K562 (cell line): ENCODE measurements at regions not wholly inside any gene's neighbourhood (a gene's known extent, or its start where the extent isn't known, plus 50 kb on each side); places are given as distances from the start of the nearest gene placed in this dataset.
A peak's percentile ranks its signal among the peaks of the same experiment; 100 is the strongest.

Experiments
- ATAC-seq: fragments of 200-7000 bp; cut with Tn5 transposase; 3 replicates; pipeline ENCODE4 v1.9.1; 2020; ENCODE audit warnings: moderate library complexity
- BruUV-seq: library from RNA; stranded (reverse); fragments of 400-500 nt; replicated peaks from 2 replicates; lab custom pipeline; 2021; lab: Mats Ljungman, UMichigan
- CTCF ChIA-PET: fragments of 300-600 bp; formaldehyde crosslinking; extraction: SDS; loops from one replicate; lab custom pipeline; 2021; ENCODE audit warnings: low intra/inter-chr PET ratio; lab: Yijun Ruan, JAX
- POLR2A ChIA-PET: fragments of 300-600, 350-650 bp; sonication (Branson Sonifier 250); formaldehyde crosslinking; extraction: SDS; loops from one replicate; lab custom pipeline; 2021; ENCODE audit warnings: antibody characterized with exemption, inconsistent platforms; lab: Yijun Ruan, JAX
- DNase-seq, 4 experiments: peaks; one replicate each; pipeline versions ENCODE4 v3.0.0 to v3.0.0-alpha.2; 2011 to 2018; ENCODE audit warnings: low spot score in 3 of 4, mixed read lengths in 3 of 4; ENCODE audit errors: extremely low read depth in 1 of 4
- FAIRE-seq: peaks from 2 replicates; lab custom pipeline; 2011; peaks lifted over from hg19 to GRCh38; lab: Jason Lieb, UNC
- H2AFZ ChIP-seq: 2 replicates; pipeline ENCODE4 v1.6.0; 2011; ENCODE audit warnings: low read depth, low read length, control low read depth, inconsistent platforms
- H3K27ac ChIP-seq: fragments of 200-600 bp; 3 replicates; pipeline ENCODE4 v1.8.0; 2011; ENCODE audit warnings: low read depth, mild to moderate bottlenecking, control low read depth, inconsistent platforms, low read length, moderate library complexity, mixed read lengths; ENCODE audit errors: extremely low read depth
- H3K27me3 ChIP-seq, 2 experiments: fragments of 300-600 bp in 1 of 2; 2 replicates in 1 of 2; 3 replicates in 1 of 2; pipeline versions ENCODE4 v1.6.0 to v1.8.0; 2011; ENCODE audit warnings: inconsistent platforms in 2 of 2, low read length in 2 of 2, mild to moderate bottlenecking in 1 of 2, mixed read lengths in 1 of 2, moderate library complexity in 1 of 2; ENCODE audit not compliant: control insufficient read depth in 2 of 2, insufficient read depth in 2 of 2
- H3K36me3 ChIP-seq: fragments of 300-600 bp; 3 replicates; pipeline ENCODE4 v1.8.0; 2011; ENCODE audit warnings: mild to moderate bottlenecking, low read length, inconsistent platforms; ENCODE audit not compliant: control insufficient read depth, insufficient read depth
- H3K4me1 ChIP-seq, 2 experiments: fragments of 200-600 bp in 1 of 2; replicated peaks in 1 of 2; 2 replicates in 1 of 2; 3 replicates in 1 of 2; pipeline versions ENCODE4 v1.5.1 to v1.8.0; 2011; ENCODE audit warnings: inconsistent platforms in 2 of 2, low read length in 2 of 2, mild to moderate bottlenecking in 1 of 2, mixed read lengths in 1 of 2, moderate library complexity in 1 of 2; ENCODE audit not compliant: control insufficient read depth in 2 of 2, insufficient read depth in 2 of 2
- H3K4me2 ChIP-seq: 2 replicates; pipeline ENCODE4 v1.6.1; 2011; ENCODE audit warnings: low read length, control low read depth, inconsistent platforms, mixed read lengths; ENCODE audit not compliant: insufficient read depth
- H3K4me3 ChIP-seq: fragments of 200-600 bp; sonication (generic), shearing (Covaris generic); 2 replicates; pipeline ENCODE4 v1.5.1; 2016; ENCODE audit warnings: control low read depth, inconsistent platforms
- H3K79me2 ChIP-seq: fragments of 200-600 bp; 3 replicates; pipeline ENCODE4 v1.8.0; 2011; ENCODE audit warnings: low read length, inconsistent platforms; ENCODE audit not compliant: control insufficient read depth, insufficient read depth
- H3K9ac ChIP-seq, 2 experiments: 2 replicates each; pipeline versions ENCODE4 v1.6.0 to v1.6.1; 2011; ENCODE audit warnings: low read depth in 2 of 2, low read length in 2 of 2, control low read depth in 1 of 2, inconsistent platforms in 1 of 2, mild to moderate bottlenecking in 1 of 2, mixed read lengths in 1 of 2; ENCODE audit not compliant: insufficient read depth in 1 of 2
- H3K9me1 ChIP-seq: one replicate; pipeline ENCODE4 v1.6.0; 2011; ENCODE audit warnings: inconsistent platforms, mild to moderate bottlenecking, low read length, moderate library complexity; ENCODE audit not compliant: control insufficient read depth, insufficient read depth
- H3K9me3 ChIP-seq: replicated peaks from 2 replicates; pipeline ENCODE4 v1.5.1; 2011; ENCODE audit warnings: low read depth, low read length, inconsistent platforms; ENCODE audit not compliant: control insufficient read depth, insufficient read depth
- H4K20me1 ChIP-seq: replicated peaks from 2 replicates; pipeline ENCODE4 v1.6.1; 2011; ENCODE audit warnings: low read length, inconsistent platforms, mixed read lengths; ENCODE audit not compliant: control insufficient read depth, insufficient read depth
- CBFA2T3 ChIP-seq: fragments of 450-650 bp; IDR thresholded peaks from 2 replicates; pipeline ENCODE4 v1.6.1; 2017
- CEBPB ChIP-seq: fragments of 450-650 bp; IDR thresholded peaks from 2 replicates; pipeline ENCODE4 v1.6.1; 2016; ENCODE audit warnings: missing genetic modification characterization, missing compliant biosample characterization
- CEBPG ChIP-seq, 3 experiments: fragments of 200-800 bp in 1 of 3; sonication (Bioruptor generic) in 1 of 3; sonication (generic) in 1 of 3; formaldehyde crosslinking in 1 of 3; IDR thresholded peaks in 2 of 3; conservative IDR thresholded peaks in 1 of 3; 2 replicates each; pipeline versions ENCODE4 v1.6.1 to v1.8.0; 2016 to 2022; ENCODE audit warnings: missing compliant biosample characterization in 2 of 3, missing genetic modification characterization in 2 of 3, mild to moderate bottlenecking in 1 of 3, missing genetic modification reagents in 1 of 3
- CXXC5 ChIP-seq: fragments of 250-450 bp; sonication (Bioruptor Pico); IDR thresholded peaks from 2 replicates; pipeline ENCODE4 v1.8.0; 2022; ENCODE audit warnings: inconsistent platforms, mild to moderate bottlenecking, moderate library complexity
- GATA2 ChIP-seq: sonication (generic); formaldehyde crosslinking; IDR thresholded peaks from 2 replicates; pipeline ENCODE4 v1.4.0; 2020; ENCODE audit warnings: mild to moderate bottlenecking, missing genetic modification reagents
- GATAD2A ChIP-seq: fragments of 450-650 bp; IDR thresholded peaks from 2 replicates; pipeline ENCODE4 v1.6.1; 2017
- TAL1 ChIP-seq: fragments of 450-650 bp; IDR thresholded peaks from 2 replicates; pipeline ENCODE4 v1.6.1; 2016; ENCODE audit warnings: mild to moderate bottlenecking
- WGBS: fragments of 100-300 bp; shearing (Covaris generic); methylation state at CpG from one replicate; pipeline ENCODE4 v1.1.6; 2016; ENCODE audit warnings: low coverage, mixed read lengths; ENCODE audit not compliant: insufficient coverage; ENCODE audit errors: missing lambda C conversion rate; 5-methylcytosine and 5-hydroxymethylcytosine counted together
- in situ Hi-C: fragments of 300-500 bp; cut with MboI; formaldehyde crosslinking; loops from 4 replicates; pipeline ENCODE4 v1.15.0; 2018; ENCODE audit warnings: inconsistent platforms, mixed read lengths
- intact Hi-C: fragments of 100-400 bp; cut with micrococcal nuclease; formaldehyde crosslinking; loops from 2 replicates; pipeline ENCODE4 v1.14.2; 2022
- TF ChIP-seq, protein P1 (sequence below): fragments of 200-800 bp; sonication (Bioruptor generic); IDR thresholded peaks from 2 replicates; pipeline ENCODE4 v1.6.1; 2017; ENCODE audit warnings: missing genetic modification characterization, missing compliant biosample characterization
- TF ChIP-seq, protein P2 (sequence below): fragments of 250-450 bp; sonication (Bioruptor Pico); IDR thresholded peaks from 2 replicates; pipeline ENCODE4 v1.8.0; 2022; ENCODE audit warnings: moderate library complexity, mild to moderate bottlenecking, inconsistent platforms

DNA sequence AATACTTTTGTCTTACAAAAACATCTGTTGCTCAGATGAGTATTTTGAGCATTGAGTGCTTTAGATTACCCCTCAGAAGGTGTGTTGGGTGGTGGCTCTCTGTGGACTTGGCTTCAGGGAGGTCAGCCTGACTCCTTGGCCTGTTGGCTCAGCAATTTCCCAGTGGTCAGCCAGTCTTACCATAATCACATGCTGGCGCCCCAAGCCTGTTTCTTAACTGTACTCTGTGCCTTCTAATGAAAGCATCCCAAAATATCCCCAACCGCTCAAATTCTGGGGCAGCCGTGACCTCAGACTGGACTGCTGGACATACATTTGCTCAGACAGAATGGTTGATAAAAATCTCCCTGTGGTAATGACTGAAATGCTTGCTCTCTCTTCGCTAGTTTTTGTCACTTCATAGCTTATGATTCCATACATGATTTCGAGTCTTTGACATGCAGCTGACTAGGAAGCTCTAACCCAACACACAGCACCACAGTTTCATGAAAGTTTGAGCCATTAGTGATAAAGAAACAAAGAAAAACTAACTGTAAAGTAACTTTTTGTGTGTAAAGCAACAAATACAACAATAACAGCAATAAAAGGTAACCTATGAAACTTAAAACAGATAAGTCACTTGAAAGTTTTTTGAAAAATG is 562.2 kb upstream of the MEF2C start (continued):
- TF ChIP-seq CXXC5 (CRISPR knock-in tag) (0 out of 2 replicates have a peak, but pooled peaks have one; percentile 26), GATA2 (peak; percentile 48; the same call in 1 of the 2 replicates), TAL1 (peak; percentile 14; the same call in 1 of the 2 replicates), CBFA2T3 (0 out of 2 replicates have a peak, but pooled peaks have one; percentile 17)
- TF ChIP-seq, protein P1, sequence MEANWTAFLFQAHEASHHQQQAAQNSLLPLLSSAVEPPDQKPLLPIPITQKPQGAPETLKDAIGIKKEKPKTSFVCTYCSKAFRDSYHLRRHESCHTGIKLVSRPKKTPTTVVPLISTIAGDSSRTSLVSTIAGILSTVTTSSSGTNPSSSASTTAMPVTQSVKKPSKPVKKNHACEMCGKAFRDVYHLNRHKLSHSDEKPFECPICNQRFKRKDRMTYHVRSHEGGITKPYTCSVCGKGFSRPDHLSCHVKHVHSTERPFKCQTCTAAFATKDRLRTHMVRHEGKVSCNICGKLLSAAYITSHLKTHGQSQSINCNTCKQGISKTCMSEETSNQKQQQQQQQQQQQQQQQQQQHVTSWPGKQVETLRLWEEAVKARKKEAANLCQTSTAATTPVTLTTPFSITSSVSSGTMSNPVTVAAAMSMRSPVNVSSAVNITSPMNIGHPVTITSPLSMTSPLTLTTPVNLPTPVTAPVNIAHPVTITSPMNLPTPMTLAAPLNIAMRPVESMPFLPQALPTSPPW (CRISPR knock-in tag), result no peak
- TF ChIP-seq, protein P2, sequence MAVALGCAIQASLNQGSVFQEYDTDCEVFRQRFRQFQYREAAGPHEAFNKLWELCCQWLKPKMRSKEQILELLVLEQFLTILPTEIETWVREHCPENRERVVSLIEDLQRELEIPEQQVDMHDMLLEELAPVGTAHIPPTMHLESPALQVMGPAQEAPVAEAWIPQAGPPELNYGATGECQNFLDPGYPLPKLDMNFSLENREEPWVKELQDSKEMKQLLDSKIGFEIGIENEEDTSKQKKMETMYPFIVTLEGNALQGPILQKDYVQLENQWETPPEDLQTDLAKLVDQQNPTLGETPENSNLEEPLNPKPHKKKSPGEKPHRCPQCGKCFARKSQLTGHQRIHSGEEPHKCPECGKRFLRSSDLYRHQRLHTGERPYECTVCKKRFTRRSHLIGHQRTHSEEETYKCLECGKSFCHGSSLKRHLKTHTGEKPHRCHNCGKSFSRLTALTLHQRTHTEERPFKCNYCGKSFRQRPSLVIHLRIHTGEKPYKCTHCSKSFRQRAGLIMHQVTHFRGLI (CRISPR knock-in tag), result no peak

DNA sequence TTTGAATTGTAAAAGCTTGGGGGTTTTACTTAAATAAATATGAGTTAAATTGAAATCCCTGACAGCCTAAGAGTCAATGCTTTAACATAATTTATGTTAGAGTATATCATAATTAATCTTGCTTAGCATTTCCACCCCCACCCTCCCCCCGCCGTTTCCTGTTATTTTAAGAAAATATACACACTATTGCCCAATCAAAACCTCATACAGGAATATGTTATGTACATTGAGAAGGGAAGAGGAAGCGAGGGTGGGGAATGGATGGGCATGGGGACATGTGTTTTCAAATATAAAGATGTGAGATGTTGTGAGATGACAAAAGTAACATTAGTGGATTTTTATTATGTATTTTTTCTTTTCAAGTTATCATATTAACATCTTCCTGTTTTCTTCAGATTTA is 561.1 kb upstream of the MEF2C start:
- ATAC-seq, result no peak
- H4K20me1 ChIP-seq, result no peaks in the 10 kb centered on the region
- BruUV-seq, result no TSS peak
- TF ChIP-seq GATAD2A (no peak), CEBPG (CRISPR knock-in tag; IDR thresholded peaks at IDR 0.05) (no peak), CEBPG (tag; conservative IDR thresholded peaks at IDR 0.05 in 1 of 2, IDR thresholded peaks at IDR 0.05 in 1 of 2) (peak; percentile 50 to 61), CEBPB (peak; percentile 54)
- TF ChIP-seq, all 486 proteins: peak for 2
- H3K79me2 ChIP-seq, result no peaks in the 10 kb centered on the region
- H3K27ac ChIP-seq, result no peak overlapping the region
- no peaks in the 10 kb centered on the region for H3K36me3 ChIP-seq
- no peak overlapping the region for H3K9ac ChIP-seq
- H3K9me3 ChIP-seq, result no peaks in the 10 kb centered on the region
- DNase-seq, result no peak
- H3K4me3 ChIP-seq, result no peak overlapping the region
- peak overlapping the region; percentile 76; the same call in 1 of the 2 replicates for H2AFZ ChIP-seq
- intact Hi-C loops (no loop called here), in situ Hi-C loops (no loop called here)
- peaks cover 0 to 10% of the 10 kb centered on the region in 2 experiments; a peak in 4 of 5 replicates for H3K4me1 ChIP-seq
- CTCF ChIA-PET, result no interaction called here
- 43% methylated on average over 3 of the region's 3 CpGs for WGBS
- no peak overlapping the region for H3K4me2 ChIP-seq
- FAIRE-seq, result no peak
- H3K27me3 ChIP-seq, result no peaks in the 10 kb centered on the region
- POLR2A ChIA-PET, result no interaction called here
- no peaks in the 10 kb centered on the region for H3K9me1 ChIP-seq
